Peyer's patch (tissue), 4 donors: ENCODE measurements at regions not wholly inside any gene's neighbourhood (a gene's known extent, or its start where the extent isn't known, plus 50 kb on each side); places are given as distances from the start of the nearest gene placed in this dataset.

Source experiments
- CTCF ChIP-seq, 6 experiments: fragments of 450-650 bp in 4 of 6; fragments of 200-600 bp in 2 of 6; sonication (generic) in 1 of 6; IDR thresholded peaks; one replicate each; pipeline ENCODE4 v1.5.1; 2017 to 2019; ENCODE audit warnings: antibody characterized with exemption in 6 of 6, mild to moderate bottlenecking in 3 of 6, moderate library complexity in 1 of 6
- POLR2A ChIP-seq, 2 donors: fragments of 450-650 bp; IDR thresholded peaks; one replicate each; pipeline ENCODE4 v1.5.1; 2017; ENCODE audit warnings: antibody characterized with exemption in 2 of 2, mild to moderate bottlenecking in 2 of 2, moderate library complexity in 2 of 2

- TF ChIP-seq CTCF (IDR thresholded peaks at IDR 0.05) (no peak), POLR2A (IDR thresholded peaks at IDR 0.05) (no peak)
Measured at GRCh38 chr7:71016401-71016800, 115.5 kb upstream of the GALNT17 start.
